ENCODE measurements at regions not wholly inside any gene's neighbourhood (a gene's known extent, or its start where the extent isn't known, plus 50 kb on each side); places are given as distances from the start of the nearest gene placed in this dataset.

- TF ChIP-seq CTCF (IDR thresholded peaks at IDR 0.05) (no peak), REST (IDR thresholded peaks at IDR 0.05; ENCODE audit: low read depth, low read length) (no peak), EP300 (IDR thresholded peaks at IDR 0.05; ENCODE audit: borderline replicate concordance in 1 of 2, low read depth in 1 of 2, low read length in 1 of 2) (no peak), RFX5 (IDR thresholded peaks at IDR 0.05; ENCODE audit: low read length) (no peak), ELF1 (IDR thresholded peaks at IDR 0.05) (no peak), JUND (IDR thresholded peaks at IDR 0.05) (no peak), POLR2AphosphoS5 (IDR thresholded peaks at IDR 0.05; ENCODE audit: low read depth, low read length) (no peak), YY1 (IDR thresholded peaks at IDR 0.05; ENCODE audit: low read depth) (no peak), PBX3 (IDR thresholded peaks at IDR 0.05) (no peak), FOSL2 (IDR thresholded peaks at IDR 0.05; ENCODE audit: borderline replicate concordance, low read depth) (no peak), USF2 (IDR thresholded peaks at IDR 0.05; ENCODE audit: borderline replicate concordance, low read depth, low read length) (no peak), EZH2phosphoT487 (IDR thresholded peaks at IDR 0.05; ENCODE audit: borderline replicate concordance, low read depth) (no peak)
- TF ChIP-seq, protein P1, sequence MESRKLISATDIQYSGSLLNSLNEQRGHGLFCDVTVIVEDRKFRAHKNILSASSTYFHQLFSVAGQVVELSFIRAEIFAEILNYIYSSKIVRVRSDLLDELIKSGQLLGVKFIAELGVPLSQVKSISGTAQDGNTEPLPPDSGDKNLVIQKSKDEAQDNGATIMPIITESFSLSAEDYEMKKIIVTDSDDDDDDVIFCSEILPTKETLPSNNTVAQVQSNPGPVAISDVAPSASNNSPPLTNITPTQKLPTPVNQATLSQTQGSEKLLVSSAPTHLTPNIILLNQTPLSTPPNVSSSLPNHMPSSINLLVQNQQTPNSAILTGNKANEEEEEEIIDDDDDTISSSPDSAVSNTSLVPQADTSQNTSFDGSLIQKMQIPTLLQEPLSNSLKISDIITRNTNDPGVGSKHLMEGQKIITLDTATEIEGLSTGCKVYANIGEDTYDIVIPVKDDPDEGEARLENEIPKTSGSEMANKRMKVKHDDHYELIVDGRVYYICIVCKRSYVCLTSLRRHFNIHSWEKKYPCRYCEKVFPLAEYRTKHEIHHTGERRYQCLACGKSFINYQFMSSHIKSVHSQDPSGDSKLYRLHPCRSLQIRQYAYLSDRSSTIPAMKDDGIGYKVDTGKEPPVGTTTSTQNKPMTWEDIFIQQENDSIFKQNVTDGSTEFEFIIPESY (IDR thresholded peaks at IDR 0.05; ENCODE audit: borderline replicate concordance, low read depth), result no peak
- TF ChIP-seq, protein P2, sequence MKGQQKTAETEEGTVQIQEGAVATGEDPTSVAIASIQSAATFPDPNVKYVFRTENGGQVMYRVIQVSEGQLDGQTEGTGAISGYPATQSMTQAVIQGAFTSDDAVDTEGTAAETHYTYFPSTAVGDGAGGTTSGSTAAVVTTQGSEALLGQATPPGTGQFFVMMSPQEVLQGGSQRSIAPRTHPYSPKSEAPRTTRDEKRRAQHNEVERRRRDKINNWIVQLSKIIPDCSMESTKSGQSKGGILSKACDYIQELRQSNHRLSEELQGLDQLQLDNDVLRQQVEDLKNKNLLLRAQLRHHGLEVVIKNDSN (IDR thresholded peaks at IDR 0.05; ENCODE audit: borderline replicate concordance, low read depth), result no peak
Observed at GRCh38 chr14:25526290-25526689, 476.3 kb upstream of the STXBP6 start.

Data from SK-N-SH (cell line).